ENCODE measurements at regions not wholly inside any gene's neighbourhood (a gene's known extent, or its start where the extent isn't known, plus 50 kb on each side); places are given as distances from the start of the nearest gene placed in this dataset.

GRCh38 chr2:128682729-128683284, 364.1 kb upstream of the HS6ST1 start:
- Histone ChIP-seq H3K27ac (no peak overlapping the region), H3K4me3 (replicated peaks in 1 of 3) (no peak overlapping the region), H3K36me3 (no peaks in the 10 kb centered on the region), H3K27me3 (no peaks in the 10 kb centered on the region), H3K4me1 (no peaks in the 10 kb centered on the region), H3K9me3 (no peaks in the 10 kb centered on the region)
- TF ChIP-seq POLR2A (IDR thresholded peaks at IDR 0.05), result no peak
- TF ChIP-seq, protein P1, sequence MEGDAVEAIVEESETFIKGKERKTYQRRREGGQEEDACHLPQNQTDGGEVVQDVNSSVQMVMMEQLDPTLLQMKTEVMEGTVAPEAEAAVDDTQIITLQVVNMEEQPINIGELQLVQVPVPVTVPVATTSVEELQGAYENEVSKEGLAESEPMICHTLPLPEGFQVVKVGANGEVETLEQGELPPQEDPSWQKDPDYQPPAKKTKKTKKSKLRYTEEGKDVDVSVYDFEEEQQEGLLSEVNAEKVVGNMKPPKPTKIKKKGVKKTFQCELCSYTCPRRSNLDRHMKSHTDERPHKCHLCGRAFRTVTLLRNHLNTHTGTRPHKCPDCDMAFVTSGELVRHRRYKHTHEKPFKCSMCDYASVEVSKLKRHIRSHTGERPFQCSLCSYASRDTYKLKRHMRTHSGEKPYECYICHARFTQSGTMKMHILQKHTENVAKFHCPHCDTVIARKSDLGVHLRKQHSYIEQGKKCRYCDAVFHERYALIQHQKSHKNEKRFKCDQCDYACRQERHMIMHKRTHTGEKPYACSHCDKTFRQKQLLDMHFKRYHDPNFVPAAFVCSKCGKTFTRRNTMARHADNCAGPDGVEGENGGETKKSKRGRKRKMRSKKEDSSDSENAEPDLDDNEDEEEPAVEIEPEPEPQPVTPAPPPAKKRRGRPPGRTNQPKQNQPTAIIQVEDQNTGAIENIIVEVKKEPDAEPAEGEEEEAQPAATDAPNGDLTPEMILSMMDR (IDR thresholded peaks at IDR 0.05), result no peak
- intact Hi-C loops (cut with DNase I), result no loop called here
- no peak for DNase-seq
- WGBS, 2 donors, result 94 to 95% methylated on average over 13 of the region's 13 CpGs

DNA sequence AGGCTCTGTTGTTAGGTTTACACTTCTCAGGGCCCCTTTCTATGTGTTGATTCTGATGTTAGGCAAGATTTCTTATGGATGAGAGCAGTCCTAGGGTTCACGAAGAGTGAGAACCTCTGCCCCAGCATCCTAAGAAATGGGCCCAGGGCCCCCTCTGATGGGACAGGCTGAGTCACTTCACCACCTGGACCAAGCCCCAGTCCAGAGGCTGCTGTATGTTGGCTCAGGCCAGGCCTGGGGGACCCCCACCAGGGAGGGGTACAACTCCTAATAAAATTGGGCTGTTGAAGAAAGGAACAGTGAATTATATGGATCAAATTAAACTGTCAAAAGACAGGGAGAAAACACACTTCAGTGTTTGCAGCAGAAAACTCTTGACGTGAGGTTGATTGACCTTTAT, 365.9 kb upstream of the HS6ST1 start:
- TF ChIP-seq, protein P1 (IDR thresholded peaks at IDR 0.05), result no peak
- TF ChIP-seq POLR2A (IDR thresholded peaks at IDR 0.05), result no peak
- no peak overlapping the region for H3K4me3 ChIP-seq (replicated peaks in 1 of 3)

DNA sequence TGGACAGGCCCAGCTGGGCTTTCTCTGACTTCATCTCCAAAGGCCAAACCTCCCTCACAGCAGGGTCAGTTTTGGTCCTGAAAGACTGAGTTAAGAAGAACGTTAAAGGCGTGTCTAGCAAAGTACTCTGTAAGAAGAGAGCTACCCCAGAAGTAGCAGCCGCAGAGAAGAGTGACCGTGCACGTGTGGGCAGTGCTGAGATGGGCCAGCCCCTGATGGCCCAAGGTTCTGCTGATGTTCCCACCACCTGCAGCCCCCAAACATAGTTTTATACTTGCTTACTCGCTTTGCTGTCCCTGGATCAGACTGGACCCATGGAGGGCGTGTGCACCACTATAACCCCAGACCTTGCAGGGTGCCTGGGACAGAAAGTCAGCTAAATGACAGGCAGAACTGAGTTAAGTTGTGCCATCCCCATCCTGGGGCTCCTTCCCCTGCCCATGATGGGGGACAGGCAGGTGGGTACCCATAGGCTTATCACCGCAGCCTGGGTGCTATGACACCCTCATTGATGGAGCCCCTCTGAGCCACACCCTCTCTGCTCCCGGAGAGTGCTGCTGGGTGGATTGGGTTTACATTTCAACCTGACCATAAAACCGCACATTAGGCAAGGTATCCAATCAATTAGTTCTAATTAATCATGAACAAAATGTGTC, 367.3 kb upstream of the HS6ST1 start:
- no peaks in the 10 kb centered on the region for H3K9me3 ChIP-seq
- no peaks in the 10 kb centered on the region for H3K4me1 ChIP-seq
- TF ChIP-seq, protein P1 (IDR thresholded peaks at IDR 0.05), result no peak
- no peak for TF ChIP-seq POLR2A (IDR thresholded peaks at IDR 0.05)
- WGBS, 2 donors, result 89 to 95% methylated on average over 10 of the region's 10 CpGs
- intact Hi-C loops (cut with DNase I), result no loop called here
- DNase-seq, result no peak
- H3K36me3 ChIP-seq, result no peaks in the 10 kb centered on the region
- no peak overlapping the region for H3K4me3 ChIP-seq (replicated peaks in 1 of 3)
- H3K27me3 ChIP-seq, result no peaks in the 10 kb centered on the region
- no peak overlapping the region for H3K27ac ChIP-seq

More for the DNA sequence above, 365.9 kb upstream of the HS6ST1 start:
- no peaks in the 10 kb centered on the region for H3K36me3 ChIP-seq
- intact Hi-C loops (cut with DNase I), result no loop called here
- H3K27ac ChIP-seq, result no peak overlapping the region
- no peak for DNase-seq
- no peaks in the 10 kb centered on the region for H3K4me1 ChIP-seq
- H3K27me3 ChIP-seq, result no peaks in the 10 kb centered on the region
- 92 to 96% methylated on average over 2 of the region's 2 CpGs for WGBS, 2 donors
- H3K9me3 ChIP-seq, result no peaks in the 10 kb centered on the region

- TF ChIP-seq POLR2A (IDR thresholded peaks at IDR 0.05), result no peak
- TF ChIP-seq, protein P1 (IDR thresholded peaks at IDR 0.05), result no peak
- H3K4me3 ChIP-seq (replicated peaks in 1 of 3), result no peak overlapping the region
- WGBS, 2 donors, result 58 to 73% methylated on average over 4 of the region's 4 CpGs
- no peak overlapping the region for H3K27ac ChIP-seq
- intact Hi-C loops (cut with DNase I), result no loop called here
- H3K36me3 ChIP-seq, result no peaks in the 10 kb centered on the region
- no peak for DNase-seq
- no peaks in the 10 kb centered on the region for H3K27me3 ChIP-seq
- H3K9me3 ChIP-seq, result no peaks in the 10 kb centered on the region
- H3K4me1 ChIP-seq, result no peaks in the 10 kb centered on the region
Observed at GRCh38 chr2:128686497-128686859, 367.8 kb upstream of the HS6ST1 start.

DNA sequence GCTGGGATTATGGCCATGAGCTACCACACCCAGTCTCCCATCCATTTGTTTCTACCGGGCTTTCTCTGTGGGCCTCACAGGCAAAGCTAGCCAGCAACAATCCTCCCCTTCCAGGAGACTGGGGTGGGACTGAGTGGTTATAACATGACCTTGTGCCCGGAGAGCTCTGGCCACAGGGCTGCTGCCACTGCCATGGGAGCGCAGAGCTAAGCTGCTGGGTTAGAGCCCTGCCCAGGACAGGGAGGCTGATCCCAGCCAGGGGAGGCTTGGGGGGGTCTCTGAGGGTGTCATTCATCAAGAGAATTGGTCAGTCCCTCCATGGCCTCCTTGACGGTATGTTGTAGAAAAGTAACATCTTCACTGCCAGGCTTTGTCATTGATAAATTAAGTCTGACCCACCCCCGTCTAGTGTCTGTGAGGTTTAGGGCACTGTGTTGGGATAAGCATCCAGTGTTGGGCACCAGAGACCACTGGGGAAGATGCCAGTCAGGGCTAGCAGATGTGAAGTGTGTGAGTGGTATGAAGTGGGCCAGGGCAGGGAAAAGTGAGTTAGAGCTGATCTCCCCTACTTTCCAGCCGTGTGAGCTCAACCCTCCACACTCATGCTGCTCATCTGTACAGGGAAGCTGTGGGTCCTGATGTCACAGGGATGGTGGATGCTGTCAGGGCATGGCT, 368.4 kb upstream of the HS6ST1 start:
- no peak overlapping the region for H3K27ac ChIP-seq
- 89 to 94% methylated on average over 3 to 6 of the region's 6 CpGs for WGBS, 2 donors
- H3K9me3 ChIP-seq, result no peaks in the 10 kb centered on the region
- intact Hi-C loops (cut with DNase I), result no loop called here
- DNase-seq, result no peak
- no peaks in the 10 kb centered on the region for H3K36me3 ChIP-seq
- H3K4me1 ChIP-seq, result no peaks in the 10 kb centered on the region
- H3K27me3 ChIP-seq, result no peaks in the 10 kb centered on the region
- no peak for TF ChIP-seq POLR2A (IDR thresholded peaks at IDR 0.05)
- TF ChIP-seq, protein P1 (IDR thresholded peaks at IDR 0.05), result no peak
- H3K4me3 ChIP-seq (replicated peaks in 1 of 3), result no peak overlapping the region

Data from thyroid gland (tissue), 4 donors.